HepG2 (cell line): ENCODE measurements at regions not wholly inside any gene's neighbourhood (a gene's known extent, or its start where the extent isn't known, plus 50 kb on each side); places are given as distances from the start of the nearest gene placed in this dataset.
"Not testable (repeated sequence)": the region's sequence is repeated elsewhere in the genome, so short reads cannot be mapped to it uniquely, and the experiment has no call there.

Experiments used
- ATAC-seq: fragments of 200-7000 bp; cut with Tn5 transposase; 3 replicates; pipeline ENCODE4 v1.9.1; 2020; ENCODE audit warnings: mild to moderate bottlenecking, moderate library complexity
- BruUV-seq: library from RNA; stranded (reverse); fragments of 400-500 nt; replicated peaks from 2 replicates; lab custom pipeline; 2021; lab: Mats Ljungman, UMichigan
- CTCF ChIA-PET: fragments of 300-600 bp; formaldehyde crosslinking; extraction: SDS; loops from one replicate; lab custom pipeline; 2021; ENCODE audit warnings: low total read pairs, inconsistent platforms, low intra/inter-chr PET ratio; lab: Yijun Ruan, JAX
- POLR2A ChIA-PET: fragments of 350-600 bp; sonication (Branson Sonifier 250); formaldehyde crosslinking; loops from one replicate; lab custom pipeline; 2020; ENCODE audit warnings: antibody characterized with exemption, inconsistent platforms; lab: Yijun Ruan, JAX
- DNase-seq: peaks from one replicate; pipeline ENCODE4 v3.0.0-alpha.2; 2015; ENCODE audit warnings: low spot score
- FAIRE-seq: peaks from 3 replicates; lab custom pipeline; 2011; peaks lifted over from hg19 to GRCh38; lab: Jason Lieb, UNC
- H2AFZ ChIP-seq: one replicate; pipeline ENCODE4 v1.6.1; 2011; ENCODE audit warnings: low read length, inconsistent platforms
- H3K27ac ChIP-seq: fragments of 300-600 bp; 3 replicates; pipeline ENCODE4 v1.8.0; 2011; ENCODE audit warnings: mixed run types, mild to moderate bottlenecking, mixed read lengths, low read length, inconsistent platforms; ENCODE audit not compliant: insufficient read depth; ENCODE audit errors: extremely low read length
- H3K27me3 ChIP-seq, 2 experiments: fragments of 200-600 bp in 1 of 2; 2 replicates in 1 of 2; 3 replicates in 1 of 2; pipeline versions ENCODE4 v1.6.0 to v1.8.0; 2011; ENCODE audit warnings: low read length in 2 of 2, mild to moderate bottlenecking in 2 of 2, moderate library complexity in 2 of 2, inconsistent platforms in 1 of 2; ENCODE audit not compliant: insufficient read depth in 2 of 2, control insufficient read depth in 1 of 2
- H3K36me3 ChIP-seq, 2 experiments: fragments of 200-600 bp in 1 of 2; replicated peaks in 1 of 2; 2 replicates in 1 of 2; 3 replicates in 1 of 2; pipeline versions ENCODE4 v1.5.1 to v1.8.0; 2011; ENCODE audit warnings: low read length in 2 of 2, inconsistent platforms in 1 of 2; ENCODE audit not compliant: insufficient read depth in 2 of 2, control insufficient read depth in 1 of 2
- H3K4me1 ChIP-seq: 2 replicates; pipeline ENCODE4 v1.5.1; 2012; ENCODE audit warnings: low read length, inconsistent platforms; ENCODE audit not compliant: insufficient read depth
- H3K4me2 ChIP-seq: 2 replicates; pipeline ENCODE4 v1.6.0; 2011; ENCODE audit warnings: low read depth, low read length, inconsistent platforms
- H3K4me3 ChIP-seq, 3 experiments: fragments of 200-600 bp in 1 of 3; sonication (generic), shearing (Covaris generic) in 1 of 3; replicated peaks in 1 of 3; 2 replicates each; pipeline ENCODE4 v1.5.1; 2011 to 2016; ENCODE audit warnings: low read length in 3 of 3, inconsistent platforms in 2 of 3, low read depth in 2 of 3, mild to moderate bottlenecking in 2 of 3, control low read depth in 1 of 3, mixed read lengths in 1 of 3; ENCODE audit not compliant: insufficient read depth in 1 of 3
- H3K79me2 ChIP-seq: one replicate; pipeline ENCODE4 v1.6.1; 2011; ENCODE audit warnings: low read length, inconsistent platforms; ENCODE audit not compliant: insufficient read depth
- H3K9ac ChIP-seq: 2 replicates; pipeline ENCODE4 v1.6.0; 2011; ENCODE audit warnings: mild to moderate bottlenecking, low read depth, low read length, inconsistent platforms; ENCODE audit not compliant: insufficient read depth
- H3K9me3 ChIP-seq: 2 replicates; pipeline ENCODE4 v1.5.1; 2012; ENCODE audit warnings: mild to moderate bottlenecking, low read length
- H4K20me1 ChIP-seq: 2 replicates; pipeline ENCODE4 v1.6.0; 2011; ENCODE audit warnings: inconsistent platforms, mild to moderate bottlenecking, low read length, moderate library complexity; ENCODE audit not compliant: insufficient read depth
- WGBS: methylation state at CpG from one replicate; pipeline ENCODE4 v1.1.6; 2017; ENCODE audit warnings: low lambda C conversion rate; 5-methylcytosine and 5-hydroxymethylcytosine counted together
- in situ Hi-C: cut with HindIII; loops from 2 replicates; pipeline ENCODE4 v1.10.0; 2017; ENCODE audit warnings: low pct_unique_long_range_greater_than_20kb; ENCODE audit not compliant: extremely low pct_ligation_motif_present
- intact Hi-C: fragments of 100-400 bp; cut with micrococcal nuclease; formaldehyde crosslinking; loops from one replicate; pipeline ENCODE4 v1.10.0; 2022; ENCODE audit not compliant: unreplicated experiment

GRCh38 chr21:9812507-9812906 lies 708.9 kb upstream of the TPTE start:
- BruUV-seq, H3K9ac ChIP-seq, ATAC-seq, intact Hi-C loops, POLR2A ChIA-PET, H4K20me1 ChIP-seq, CTCF ChIA-PET, H3K27ac ChIP-seq, H3K4me1 ChIP-seq, H3K36me3 ChIP-seq, H2AFZ ChIP-seq, DNase-seq, H3K4me2 ChIP-seq, in situ Hi-C loops, H3K27me3 ChIP-seq, H3K4me3 ChIP-seq, FAIRE-seq, H3K79me2 ChIP-seq: not testable (repeated sequence)
- H3K9me3 ChIP-seq, result peaks cover 30% of the 10 kb centered on the region
- WGBS, result 57% methylated on average over 9 of the region's 35 CpGs

GRCh38 chr21:9813894-9814814 lies 707.2 kb upstream of the TPTE start:
- POLR2A ChIA-PET, H3K79me2 ChIP-seq, H3K4me1 ChIP-seq, H3K4me2 ChIP-seq, intact Hi-C loops, H3K36me3 ChIP-seq, FAIRE-seq, DNase-seq, H2AFZ ChIP-seq, CTCF ChIA-PET, H3K27ac ChIP-seq, H3K27me3 ChIP-seq, H3K4me3 ChIP-seq, BruUV-seq, H3K9ac ChIP-seq, ATAC-seq, in situ Hi-C loops, H4K20me1 ChIP-seq: not testable (repeated sequence)
- H3K9me3 ChIP-seq, result peaks cover 30% of the 10 kb centered on the region
- WGBS, result 71% methylated on average over 37 of the region's 57 CpGs

- H3K4me2 ChIP-seq, H3K27me3 ChIP-seq, CTCF ChIA-PET, H3K79me2 ChIP-seq, intact Hi-C loops, H3K4me1 ChIP-seq, FAIRE-seq, H3K27ac ChIP-seq, H2AFZ ChIP-seq, DNase-seq, H3K9ac ChIP-seq, BruUV-seq, H3K4me3 ChIP-seq, POLR2A ChIA-PET, H4K20me1 ChIP-seq, H3K36me3 ChIP-seq, in situ Hi-C loops, ATAC-seq: not testable (repeated sequence)
- 76% methylated on average over 35 of the region's 43 CpGs for WGBS
- peaks cover 29% of the 10 kb centered on the region for H3K9me3 ChIP-seq
Observed at GRCh38 chr21:9815181-9815789, 706.1 kb upstream of the TPTE start.

GRCh38 chr21:9816734-9817334 lies 704.5 kb upstream of the TPTE start:
- BruUV-seq, ATAC-seq, H3K36me3 ChIP-seq, DNase-seq, in situ Hi-C loops, H3K27ac ChIP-seq, H3K27me3 ChIP-seq, H4K20me1 ChIP-seq, H3K4me1 ChIP-seq, H3K4me2 ChIP-seq, POLR2A ChIA-PET, H3K9ac ChIP-seq, CTCF ChIA-PET, H3K79me2 ChIP-seq, H2AFZ ChIP-seq, intact Hi-C loops, FAIRE-seq, H3K4me3 ChIP-seq: not testable (repeated sequence)
- peaks cover 26% of the 10 kb centered on the region for H3K9me3 ChIP-seq
- WGBS, result 82% methylated on average over 18 of the region's 38 CpGs
